B cell (primary cell): ENCODE measurements at regions not wholly inside any gene's neighbourhood (a gene's known extent, or its start where the extent isn't known, plus 50 kb on each side); places are given as distances from the start of the nearest gene placed in this dataset.

Source experiments
- EZH2 ChIP-seq: IDR thresholded peaks from 2 replicates; pipeline ENCODE4 v1.6.1; 2012; ENCODE audit warnings: borderline replicate concordance, low read depth, mild to moderate bottlenecking, moderate library complexity, low read length; ENCODE audit not compliant: insufficient read depth, poor library complexity, severe bottlenecking
- TF ChIP-seq, protein P1 (sequence below): fragments of 200-600 bp; IDR thresholded peaks from one replicate; pipeline ENCODE4 v1.8.0; 2022; ENCODE audit warnings: antibody characterized with exemption, mild to moderate bottlenecking

DNA sequence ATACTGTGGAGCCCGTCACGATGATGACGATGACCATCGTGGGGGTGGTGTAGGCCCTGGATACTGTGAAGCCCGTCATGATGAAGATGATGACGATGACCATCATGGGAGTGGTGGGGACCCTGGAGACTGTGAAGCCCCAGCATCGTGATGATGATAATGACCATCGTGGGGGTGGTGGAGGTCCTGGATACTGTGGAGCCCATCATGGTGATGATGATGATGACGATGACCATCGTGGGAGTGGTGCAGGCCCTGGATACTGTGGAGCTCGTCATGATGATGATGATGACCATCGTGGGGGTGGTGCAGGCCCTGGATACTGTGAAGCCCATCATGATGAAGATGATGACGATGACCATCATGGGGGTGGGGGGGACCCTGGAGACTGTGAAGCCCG, 81.0 kb upstream of the SALL3 start:
- TF ChIP-seq, protein P1, sequence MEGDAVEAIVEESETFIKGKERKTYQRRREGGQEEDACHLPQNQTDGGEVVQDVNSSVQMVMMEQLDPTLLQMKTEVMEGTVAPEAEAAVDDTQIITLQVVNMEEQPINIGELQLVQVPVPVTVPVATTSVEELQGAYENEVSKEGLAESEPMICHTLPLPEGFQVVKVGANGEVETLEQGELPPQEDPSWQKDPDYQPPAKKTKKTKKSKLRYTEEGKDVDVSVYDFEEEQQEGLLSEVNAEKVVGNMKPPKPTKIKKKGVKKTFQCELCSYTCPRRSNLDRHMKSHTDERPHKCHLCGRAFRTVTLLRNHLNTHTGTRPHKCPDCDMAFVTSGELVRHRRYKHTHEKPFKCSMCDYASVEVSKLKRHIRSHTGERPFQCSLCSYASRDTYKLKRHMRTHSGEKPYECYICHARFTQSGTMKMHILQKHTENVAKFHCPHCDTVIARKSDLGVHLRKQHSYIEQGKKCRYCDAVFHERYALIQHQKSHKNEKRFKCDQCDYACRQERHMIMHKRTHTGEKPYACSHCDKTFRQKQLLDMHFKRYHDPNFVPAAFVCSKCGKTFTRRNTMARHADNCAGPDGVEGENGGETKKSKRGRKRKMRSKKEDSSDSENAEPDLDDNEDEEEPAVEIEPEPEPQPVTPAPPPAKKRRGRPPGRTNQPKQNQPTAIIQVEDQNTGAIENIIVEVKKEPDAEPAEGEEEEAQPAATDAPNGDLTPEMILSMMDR: no peak
- no peak for TF ChIP-seq EZH2
